HG02588 (cell line): ENCODE measurements at regions not wholly inside any gene's neighbourhood (a gene's known extent, or its start where the extent isn't known, plus 50 kb on each side); places are given as distances from the start of the nearest gene placed in this dataset.

Experiments used
- ATAC-seq: cut with Tn5 transposase; IDR thresholded peaks from one replicate; pipeline ENCODE4 v1.9.1; 2021; ENCODE audit warnings: mild to moderate bottlenecking, moderate library complexity; ENCODE audit not compliant: unreplicated experiment

DNA sequence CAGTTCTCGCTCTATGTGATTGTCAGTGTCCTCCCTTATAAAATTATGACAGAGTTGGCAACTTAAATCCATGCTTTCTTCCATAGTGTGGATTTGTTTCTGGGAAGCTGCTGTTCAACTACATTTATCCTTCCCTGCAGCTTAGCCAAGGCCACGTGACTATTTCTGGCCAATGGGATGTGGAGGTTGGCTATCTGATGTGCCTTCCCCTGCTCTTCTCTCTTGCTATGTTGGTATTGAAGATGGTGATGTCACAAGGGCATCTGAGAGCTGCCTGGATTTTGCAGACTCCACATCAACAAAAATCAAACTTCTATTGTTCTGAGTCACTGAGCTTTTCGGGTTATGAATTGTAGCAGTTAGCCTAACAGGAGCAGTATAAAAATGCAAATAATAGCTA is 164.9 kb upstream of the RHOBTB1 start:
- no peak for ATAC-seq

DNA sequence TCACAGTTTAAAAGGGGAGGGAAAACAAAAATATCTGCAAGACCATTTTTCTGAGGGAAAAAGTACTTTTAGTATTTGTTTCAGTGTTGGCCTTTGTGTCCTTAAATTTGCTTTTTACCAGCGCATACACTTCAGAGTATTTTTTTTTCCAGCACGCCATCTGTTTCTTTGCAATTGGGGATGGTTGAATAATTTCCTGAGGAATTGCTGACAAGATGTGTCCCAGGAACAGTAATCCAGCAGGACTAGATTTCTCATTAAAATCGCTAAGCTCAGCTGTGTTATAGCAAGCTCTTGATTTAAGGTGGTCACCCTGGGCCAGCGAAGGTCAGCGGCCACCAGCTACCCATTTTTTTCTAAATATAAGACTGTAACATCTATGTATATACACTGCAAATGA is 156.9 kb upstream of the RHOBTB1 start:
- no peak for ATAC-seq

DNA sequence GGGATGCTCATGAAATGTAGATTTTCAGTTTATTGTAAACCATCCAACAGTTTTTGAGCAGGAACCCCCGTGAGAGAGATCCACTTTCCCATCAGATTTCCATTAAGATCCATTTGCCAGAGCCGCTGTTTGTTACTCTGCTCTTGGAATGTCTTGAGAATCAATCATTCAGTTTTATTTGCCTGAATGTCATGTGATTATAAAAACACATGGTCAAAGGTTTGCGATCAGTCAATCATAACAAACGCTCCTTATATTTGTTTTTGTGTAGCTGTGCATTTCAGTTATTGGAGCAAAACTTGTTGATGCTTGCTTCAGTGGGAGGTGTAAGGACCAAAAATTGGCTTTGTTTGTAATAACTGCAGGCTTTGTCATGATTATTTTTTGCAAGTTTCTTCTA is 155.8 kb upstream of the RHOBTB1 start:
- ATAC-seq, result no peak

DNA sequence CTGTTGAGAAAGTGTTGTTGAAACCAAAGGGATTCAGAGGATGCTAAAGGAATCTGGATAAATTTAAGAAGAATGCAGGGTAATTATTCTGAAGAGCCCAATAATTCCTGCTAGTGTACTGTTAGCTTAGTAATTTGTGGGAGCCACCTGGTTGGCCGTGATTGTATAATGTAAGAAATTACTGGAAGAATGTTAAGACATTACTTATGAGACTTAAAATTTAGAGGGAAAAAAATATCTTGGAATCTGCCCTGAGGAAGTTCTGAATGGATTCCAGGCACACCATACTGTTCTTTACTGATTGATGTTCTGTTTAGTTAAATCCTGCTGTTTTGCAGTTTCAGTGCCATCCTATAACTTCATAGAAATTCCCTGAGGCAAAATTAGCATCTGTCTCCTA is 155.0 kb upstream of the RHOBTB1 start:
- no peak for ATAC-seq

DNA sequence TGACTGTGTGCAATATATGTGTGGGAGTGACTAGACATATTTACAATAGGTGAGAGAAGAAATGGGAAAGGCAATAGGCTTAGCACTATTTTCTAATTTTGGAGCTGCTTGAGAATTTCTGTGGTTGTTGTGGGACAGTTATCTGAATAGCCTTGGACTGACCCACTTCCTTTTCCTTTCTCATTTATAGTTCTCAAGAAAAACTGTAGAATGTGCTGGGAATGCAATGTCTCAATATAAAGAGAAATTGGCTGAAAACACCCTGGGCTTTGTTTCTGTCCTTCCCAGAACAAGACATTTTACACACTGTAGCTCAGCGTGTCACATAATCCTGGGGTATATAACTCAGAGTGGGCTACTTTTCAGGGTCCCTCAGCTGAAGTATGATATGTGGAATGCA is 153.0 kb upstream of the RHOBTB1 start:
- no peak for ATAC-seq

DNA sequence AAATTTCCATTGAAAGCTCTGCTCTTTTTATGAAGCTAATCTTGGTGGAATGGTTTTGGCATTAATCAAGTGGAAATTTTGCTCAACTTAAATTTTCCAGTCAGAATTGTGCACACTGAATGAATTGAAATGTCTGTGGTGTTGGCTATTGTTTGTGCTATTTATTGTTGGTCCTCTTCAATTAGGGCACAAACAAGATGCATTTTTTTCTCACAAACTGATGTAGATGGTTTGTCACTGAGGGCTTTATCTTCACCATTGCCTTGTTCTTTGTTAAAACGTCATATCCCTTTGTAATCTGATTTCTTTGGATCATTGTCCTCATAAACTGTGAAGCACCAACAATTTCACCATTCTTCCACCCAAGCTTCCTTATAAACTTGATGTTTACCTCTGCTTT is 152.1 kb upstream of the RHOBTB1 start:
- no peak for ATAC-seq

DNA sequence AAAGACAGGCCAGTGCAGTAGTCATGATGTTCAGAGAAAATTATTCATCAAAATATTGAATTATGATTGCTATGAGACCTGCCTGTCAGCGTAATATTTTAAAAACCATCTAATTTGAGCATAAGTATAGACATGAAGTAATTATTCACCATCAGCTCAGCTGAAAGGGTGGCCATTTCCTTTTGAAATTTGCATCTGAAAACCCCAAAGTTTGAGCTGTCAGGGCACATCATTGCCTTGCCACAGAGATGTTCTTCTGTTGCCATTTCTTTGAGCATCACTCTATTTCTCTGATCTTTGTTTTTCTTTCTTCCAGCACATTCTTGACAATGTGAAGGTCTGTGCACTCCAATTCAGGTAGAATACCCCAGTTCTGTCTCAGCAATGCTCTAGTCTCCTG is 147.5 kb upstream of the RHOBTB1 start:
- ATAC-seq, result no peak

DNA sequence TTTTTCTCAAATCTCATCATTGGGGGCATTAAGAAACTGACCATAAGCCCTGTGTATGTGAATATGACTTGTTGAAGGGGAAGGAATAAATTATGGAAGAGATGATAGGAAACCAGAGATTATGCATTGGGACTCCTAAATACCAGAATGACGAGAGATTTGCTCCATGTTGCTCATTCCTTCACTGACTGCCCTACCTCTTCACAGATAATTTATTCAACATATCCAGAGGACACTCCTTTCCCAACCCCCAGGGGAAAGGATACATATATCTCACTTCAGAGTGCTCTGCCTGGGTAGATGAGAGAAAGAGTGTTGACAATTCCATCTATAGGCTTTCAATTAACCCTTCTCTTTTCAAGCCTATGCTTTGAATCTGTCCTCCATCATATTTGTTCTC is 145.3 kb upstream of the RHOBTB1 start:
- no peak for ATAC-seq

DNA sequence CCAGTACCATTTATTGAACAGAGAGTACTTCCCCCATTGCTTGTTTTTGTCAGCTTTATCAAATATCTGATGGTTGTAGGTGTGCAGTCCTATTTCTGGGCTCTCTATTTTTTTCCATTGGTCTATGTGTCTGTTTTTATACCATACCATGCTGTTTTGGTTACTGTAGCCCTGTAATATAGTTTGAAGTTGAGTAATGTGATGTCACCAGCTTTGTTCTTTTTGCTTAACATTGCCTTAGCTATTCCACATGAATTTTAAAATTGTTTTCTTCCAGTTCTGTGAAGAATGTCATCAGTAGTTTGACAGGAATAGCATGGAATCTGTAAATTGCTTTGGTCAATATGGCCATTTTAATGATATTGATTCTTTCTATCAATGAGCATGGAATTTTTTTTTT is 140.5 kb upstream of the RHOBTB1 start:
- no peak for ATAC-seq

DNA sequence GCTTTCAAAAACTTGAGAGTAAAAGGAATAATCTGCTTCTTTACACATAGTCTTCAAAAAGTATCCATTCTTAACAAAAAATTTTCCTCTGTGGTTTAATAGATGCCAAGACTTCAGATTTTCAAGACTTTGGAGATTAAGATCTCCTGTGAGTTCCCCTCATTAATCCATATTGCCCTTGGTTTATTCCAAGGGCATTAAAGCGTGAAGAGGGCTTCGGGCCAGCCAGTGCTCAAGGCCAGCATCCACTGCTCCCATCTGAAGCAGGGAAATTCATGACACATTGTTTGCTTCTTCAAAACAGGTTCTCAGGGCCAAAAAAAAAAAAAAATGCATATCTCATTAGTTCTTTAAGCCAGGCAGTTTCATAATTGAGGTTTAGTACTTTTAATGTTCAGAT is 137.3 kb upstream of the RHOBTB1 start:
- ATAC-seq, result no peak

DNA sequence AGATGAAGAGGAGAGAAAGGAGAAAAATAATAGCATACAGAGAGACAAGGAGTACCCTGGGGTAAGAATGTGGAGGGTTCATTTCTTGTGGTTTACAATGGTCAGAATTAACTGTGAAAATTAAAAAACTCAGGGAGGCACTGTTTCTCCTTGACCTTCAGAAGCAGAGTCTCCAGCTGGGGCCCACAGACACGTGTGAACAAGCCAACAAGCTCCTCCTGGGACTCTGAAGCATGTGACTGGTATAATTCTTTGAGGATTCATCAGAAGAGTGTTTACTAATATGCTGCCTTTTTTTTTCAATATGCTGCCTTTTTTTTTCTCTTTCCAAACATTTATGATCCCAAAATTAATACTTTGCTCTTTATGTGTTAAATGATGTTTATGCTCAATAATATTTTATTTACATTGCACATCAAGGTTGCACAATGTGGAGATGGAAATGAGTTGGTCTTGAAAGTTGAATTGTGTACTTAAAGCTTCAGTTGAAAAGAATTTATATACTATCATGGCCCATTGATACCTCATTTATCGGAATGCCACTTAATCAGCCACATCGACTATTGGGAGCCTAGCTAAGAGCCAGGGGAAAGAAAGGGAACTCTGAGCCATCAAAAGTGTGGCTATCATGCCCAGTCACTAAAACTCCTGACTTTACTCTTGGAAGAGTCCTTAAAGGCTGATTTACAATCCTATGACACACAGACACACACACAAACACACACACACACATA is 134.7 kb upstream of the RHOBTB1 start:
- no peak for ATAC-seq

DNA sequence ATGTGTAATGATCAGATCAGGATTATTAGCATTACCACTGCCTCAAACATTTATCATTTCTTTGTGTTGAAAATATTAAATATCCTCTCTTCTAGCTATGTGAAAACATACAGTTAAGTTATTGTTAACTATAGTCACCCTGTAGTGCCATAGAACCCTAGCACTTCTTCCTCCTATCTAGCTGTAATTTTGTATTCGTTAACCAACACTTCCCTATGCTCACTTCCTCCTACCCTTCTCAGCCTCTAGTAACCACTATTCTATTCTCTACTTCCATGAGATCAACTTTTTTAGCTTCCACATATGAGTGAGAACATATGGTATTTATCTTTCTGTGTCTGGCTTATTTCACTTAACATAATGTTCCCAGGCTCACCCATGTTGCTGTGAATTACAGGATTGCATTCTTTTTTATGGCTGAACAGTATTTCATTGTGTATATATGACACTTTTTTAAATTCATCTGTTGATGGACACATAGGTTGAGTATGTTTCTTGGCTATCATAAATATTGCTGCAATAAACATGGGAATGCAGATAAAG is 132.7 kb upstream of the RHOBTB1 start:
- no peak for ATAC-seq

DNA sequence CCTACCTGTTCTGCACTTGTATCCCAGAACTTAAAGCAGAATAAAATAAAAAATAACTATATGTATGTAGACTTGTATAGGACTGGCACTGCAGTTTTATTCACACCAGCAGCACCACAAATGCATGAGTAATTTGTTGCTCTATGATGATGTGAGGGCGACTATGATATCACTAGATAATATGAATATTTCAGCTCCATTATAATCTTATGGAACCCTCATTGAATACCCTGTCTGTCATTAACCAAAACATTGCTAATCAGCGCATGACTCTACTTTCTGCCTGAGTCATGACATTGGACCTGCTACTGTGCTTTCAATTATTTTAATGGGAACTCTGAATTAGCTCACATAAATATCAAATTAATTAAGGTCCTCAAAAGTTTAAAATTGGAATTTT is 129.4 kb upstream of the RHOBTB1 start:
- no peak for ATAC-seq

DNA sequence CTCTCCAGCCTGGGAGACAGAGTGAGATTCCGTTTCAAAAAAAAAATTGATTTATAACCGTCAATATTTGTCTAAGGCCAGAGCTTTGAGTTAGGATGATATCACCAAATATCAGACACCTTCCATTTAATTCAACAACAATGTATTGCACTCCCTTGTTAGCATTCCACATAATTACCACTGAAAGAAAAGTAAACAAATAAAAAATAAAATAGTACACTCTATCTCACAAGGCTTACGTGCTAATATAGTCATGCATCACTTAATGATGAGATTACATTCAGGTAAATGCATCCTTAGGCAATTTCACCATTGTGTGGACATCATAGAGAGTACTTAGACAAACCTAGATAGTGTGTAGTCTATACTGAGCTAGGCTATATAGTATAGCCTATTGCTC is 127.6 kb upstream of the RHOBTB1 start:
- no peak for ATAC-seq

DNA sequence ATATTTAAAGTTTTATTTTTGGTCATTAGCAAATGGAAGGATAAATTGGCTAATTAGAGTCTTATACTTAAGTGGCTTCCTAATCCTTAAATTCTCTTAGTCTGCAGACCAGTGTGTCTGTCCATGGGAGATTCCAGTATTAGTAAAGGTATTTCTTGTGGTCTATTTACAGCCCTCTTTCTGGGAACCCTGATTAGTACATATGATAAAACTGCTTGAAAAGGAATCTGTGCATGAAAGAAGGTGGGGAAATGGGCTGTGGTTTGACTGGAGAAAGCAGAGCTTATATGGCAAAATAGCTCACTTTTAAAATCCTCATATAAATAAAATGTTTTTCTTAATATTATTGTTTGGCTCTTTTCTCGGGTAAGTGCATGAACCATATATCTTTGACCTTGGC is 124.5 kb upstream of the RHOBTB1 start:
- no peak for ATAC-seq

DNA sequence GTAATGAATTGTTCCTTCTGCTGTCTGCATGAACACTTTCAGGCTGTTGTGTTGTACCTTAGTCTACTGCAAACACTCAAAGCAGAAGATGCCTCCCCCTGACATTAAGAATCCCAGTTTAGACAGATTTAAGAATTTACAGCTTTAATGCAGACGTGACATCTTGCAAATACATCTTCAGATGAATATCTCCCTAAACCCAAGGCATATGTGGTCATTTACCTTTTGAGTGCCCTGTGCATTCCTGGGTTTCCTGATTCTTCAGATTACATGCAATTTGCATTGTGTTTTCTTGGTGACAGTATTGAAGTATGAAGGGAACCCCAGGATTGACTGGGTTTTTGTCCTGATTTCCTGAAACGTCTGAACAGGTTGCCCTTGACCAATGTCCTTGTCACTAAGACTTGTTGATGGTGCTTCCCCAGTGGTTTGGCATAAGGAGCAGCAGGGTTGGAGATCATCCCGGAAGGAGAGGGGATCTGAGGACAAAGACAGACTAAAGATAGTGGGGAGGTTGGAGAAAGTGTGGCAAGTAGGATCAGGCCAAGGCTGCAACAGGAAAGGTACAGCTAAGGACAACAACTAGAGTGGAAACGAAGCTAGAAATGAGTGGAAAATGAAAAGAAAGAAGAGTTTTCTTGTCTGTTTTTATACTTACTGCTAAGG is 123.8 kb upstream of the RHOBTB1 start:
- no peak for ATAC-seq

DNA sequence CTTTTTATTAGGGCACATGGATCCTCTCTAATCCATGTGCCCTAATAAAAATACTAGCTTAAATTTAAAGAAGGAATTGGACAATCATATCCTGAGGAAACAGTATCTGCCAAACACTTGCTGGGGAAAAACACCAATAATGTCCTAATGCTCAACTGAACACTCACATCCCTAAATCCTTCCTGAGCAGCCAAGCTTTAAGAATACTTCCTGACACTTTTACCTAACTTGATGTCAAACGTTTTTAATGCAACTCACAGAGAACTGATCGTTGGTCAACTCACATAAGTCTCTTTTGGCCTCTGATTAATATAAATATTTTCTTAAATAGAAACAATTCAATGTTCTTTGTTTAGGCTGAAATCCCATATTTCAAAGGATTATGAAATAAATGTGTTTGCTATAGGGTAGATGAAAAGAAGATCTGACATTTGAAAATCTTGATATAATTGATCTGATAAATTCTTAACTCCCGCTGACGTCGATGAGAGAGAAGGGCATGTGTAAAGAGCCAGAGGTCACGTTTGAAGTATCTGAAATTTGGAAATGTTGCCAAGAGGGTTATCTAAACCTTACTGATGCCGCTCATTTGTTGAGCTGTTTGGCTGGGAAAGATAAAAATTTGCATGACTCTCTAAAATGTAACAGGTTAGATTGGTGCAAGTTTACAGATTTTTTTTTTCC is 122.8 kb upstream of the RHOBTB1 start:
- no peak for ATAC-seq

DNA sequence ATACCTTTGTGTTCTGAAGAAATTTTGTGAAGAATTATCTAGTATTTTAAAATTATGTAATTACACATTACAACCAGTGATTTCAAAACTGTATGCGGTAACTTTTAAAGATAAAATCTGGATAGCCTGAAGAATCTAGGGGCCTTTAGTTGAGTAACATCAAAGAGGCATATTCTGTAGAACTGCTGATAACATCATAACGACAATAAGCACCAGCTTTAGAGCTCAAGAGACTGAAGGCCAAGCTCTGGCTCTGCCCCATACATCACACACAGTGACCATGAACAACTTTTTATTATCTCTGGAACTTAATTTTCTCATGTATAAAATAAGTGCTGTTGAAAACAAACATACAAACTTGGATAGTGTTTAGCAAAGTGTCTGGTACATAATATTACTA is 121.1 kb upstream of the RHOBTB1 start:
- ATAC-seq, result no peak

DNA sequence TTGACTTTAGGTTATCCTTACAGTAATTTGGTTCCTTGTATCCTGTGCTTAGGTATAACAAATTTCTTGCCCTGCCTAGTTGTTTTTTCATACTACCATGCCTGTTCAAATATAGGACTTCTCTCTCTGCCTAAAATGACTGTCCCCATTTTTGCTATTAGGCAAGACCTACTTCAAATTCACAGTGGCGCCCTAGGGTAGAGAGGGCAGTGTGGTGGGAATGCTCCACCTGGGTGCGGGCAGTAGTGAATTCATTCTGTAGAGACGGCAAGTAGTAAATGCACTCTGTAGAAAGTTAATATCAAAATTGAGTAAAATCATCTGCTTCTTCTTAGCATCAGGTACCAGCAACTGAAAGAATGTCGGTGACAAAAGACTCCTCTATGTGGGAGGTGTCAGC is 120.4 kb upstream of the RHOBTB1 start:
- ATAC-seq, result no peak

DNA sequence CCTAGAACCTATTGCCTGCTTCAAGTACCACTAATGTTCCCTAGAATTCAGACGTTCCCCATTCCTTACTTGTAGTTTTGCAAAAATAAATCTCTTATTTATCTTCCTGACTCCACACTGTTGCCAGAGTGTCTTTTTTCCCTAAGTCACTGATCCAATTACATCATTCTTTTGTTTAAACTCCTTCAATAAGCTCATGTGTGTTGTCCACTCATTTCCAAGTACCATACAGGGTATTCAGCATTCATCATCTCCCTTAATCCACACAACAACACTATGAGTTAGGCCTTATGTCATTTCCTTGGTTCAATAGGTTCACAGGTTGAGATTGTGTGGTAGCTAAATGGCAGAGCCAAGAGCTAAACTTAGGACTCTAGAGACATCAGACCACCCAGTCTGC is 119.9 kb upstream of the RHOBTB1 start:
- ATAC-seq, result no peak

DNA sequence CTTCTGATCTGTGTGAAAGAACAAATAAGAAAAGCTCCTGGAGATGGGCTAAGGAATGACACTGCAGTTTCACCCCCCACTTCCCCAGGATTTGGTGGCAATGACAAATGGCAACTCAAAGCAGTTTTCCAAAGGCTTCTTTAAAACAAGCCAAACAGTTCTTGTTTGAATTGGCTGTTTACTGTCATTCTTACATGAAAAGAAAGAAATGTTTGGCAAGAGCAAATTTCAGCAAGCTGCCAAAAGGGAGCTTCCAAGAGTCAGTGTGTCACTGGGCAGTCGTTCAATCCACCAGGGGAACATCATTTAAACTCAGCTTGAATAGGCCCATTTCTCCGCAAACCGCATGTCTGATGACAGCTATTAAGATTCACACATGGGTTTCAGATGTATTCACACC is 119.0 kb upstream of the RHOBTB1 start:
- no peak for ATAC-seq

DNA sequence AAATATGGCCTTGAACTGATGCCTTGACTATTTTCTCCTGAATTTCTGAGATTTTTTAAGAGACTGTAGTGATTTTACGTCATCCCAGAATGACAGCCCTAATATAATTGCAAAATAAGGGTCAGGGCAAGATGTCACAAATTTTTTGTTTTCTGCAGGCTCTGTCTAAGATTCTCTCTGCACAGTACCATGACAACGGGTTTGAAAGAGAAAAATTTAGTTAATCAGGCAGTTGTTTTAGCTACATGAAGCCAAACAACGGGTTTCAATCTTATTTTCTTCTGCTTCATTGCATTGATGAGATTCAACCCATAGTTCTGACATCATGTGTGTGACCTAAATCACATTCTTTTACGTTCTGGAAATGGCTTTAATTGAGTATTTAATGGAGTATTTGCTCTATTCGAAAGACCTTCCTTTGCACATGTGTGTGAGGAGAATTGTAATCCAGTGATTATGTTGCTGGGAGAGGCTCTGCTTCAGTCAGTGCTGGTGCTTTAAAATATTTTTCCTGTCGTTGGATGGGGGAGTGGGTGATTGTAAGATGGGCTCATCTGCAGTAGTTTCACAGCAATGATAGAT is 118.0 kb upstream of the RHOBTB1 start:
- ATAC-seq, result no peak
